Lower leg skin (tissue), 3 donors: ENCODE measurements at regions not wholly inside any gene's neighbourhood (a gene's known extent, or its start where the extent isn't known, plus 50 kb on each side); places are given as distances from the start of the nearest gene placed in this dataset.

Experiments
- CTCF ChIP-seq, 3 donors: fragments of 450-650 bp; IDR thresholded peaks; one replicate each; pipeline ENCODE4 v1.5.1; 2016; ENCODE audit warnings: antibody characterized with exemption in 3 of 3, mild to moderate bottlenecking in 3 of 3, moderate library complexity in 2 of 3
- POLR2A ChIP-seq, 2 donors: fragments of 450-650 bp; IDR thresholded peaks; one replicate each; pipeline ENCODE4 v1.6.1; 2016 to 2017; ENCODE audit warnings: antibody characterized with exemption in 2 of 2, mild to moderate bottlenecking in 1 of 2, moderate library complexity in 1 of 2

GRCh38 chr4:35867057-35867456, 377.3 kb downstream of the ARAP2 start:
- TF ChIP-seq CTCF (IDR thresholded peaks at IDR 0.05), result no peak
- no peak for TF ChIP-seq POLR2A (IDR thresholded peaks at IDR 0.05)
